CD4-positive, alpha-beta T cell treated with Interleukin-1 beta for 1 hour (primary cell): ENCODE measurements at regions not wholly inside any gene's neighbourhood (a gene's known extent, or its start where the extent isn't known, plus 50 kb on each side); places are given as distances from the start of the nearest gene placed in this dataset.
"Not testable (repeated sequence)": the region's sequence is repeated elsewhere in the genome, so short reads cannot be mapped to it uniquely, and the experiment has no call there.

Experiments used
- DNase-seq, 2 donors: peaks; one replicate each; pipeline ENCODE4 v3.0.0-alpha.2; 2020 to 2022

- no peak for DNase-seq
These were observed 376.8 kb upstream of the ZFP42 start for GRCh38 chr4:187618701-187619281.

GRCh38 chr4:187619319-187619718 lies 376.3 kb upstream of the ZFP42 start:
- DNase-seq, result no peak

- no peak for DNase-seq
These were observed 363.1 kb upstream of the ZFP42 start for GRCh38 chr4:187632260-187632995.

GRCh38 chr4:187633245-187633644 lies 362.3 kb upstream of the ZFP42 start:
- no peak for DNase-seq

DNA sequence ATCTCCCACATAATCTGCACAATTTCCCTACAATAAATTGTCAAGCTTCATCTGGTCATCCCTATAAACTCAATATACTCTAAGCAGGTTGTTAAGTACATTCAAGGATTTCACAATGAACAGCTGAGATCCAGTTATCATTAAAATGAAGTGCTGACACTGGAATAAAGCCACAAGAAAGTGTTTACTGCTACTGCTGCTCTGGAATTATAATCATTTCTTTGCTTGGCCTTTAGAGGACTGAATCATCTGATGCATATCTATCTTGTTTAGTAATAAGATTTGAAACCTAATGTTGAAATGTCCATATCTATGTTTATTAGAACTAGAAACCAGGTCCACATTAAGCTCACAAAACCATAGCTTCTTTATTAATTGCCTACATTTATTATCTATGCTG lies 338.6 kb upstream of the ZFP42 start:
- no peak for DNase-seq

DNA sequence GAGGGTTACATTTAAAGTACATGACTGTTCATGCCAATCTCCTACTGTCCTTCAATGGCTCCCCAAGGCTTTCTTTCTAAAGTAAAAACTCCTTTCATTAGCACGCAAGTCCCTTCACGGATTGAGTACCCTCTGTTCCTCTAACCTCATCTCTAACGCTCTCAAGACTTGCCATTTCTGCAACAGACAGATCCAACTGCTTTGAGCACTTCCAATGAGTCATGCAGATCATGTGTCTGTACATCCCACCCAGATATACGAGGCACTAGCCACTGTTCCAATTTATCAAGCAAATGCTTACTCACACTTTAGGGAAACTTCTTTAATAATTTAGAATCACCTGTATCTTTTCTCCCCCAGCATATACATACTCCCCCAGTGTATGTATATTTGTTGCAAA lies 332.5 kb upstream of the ZFP42 start:
- DNase-seq, result no peak

DNA sequence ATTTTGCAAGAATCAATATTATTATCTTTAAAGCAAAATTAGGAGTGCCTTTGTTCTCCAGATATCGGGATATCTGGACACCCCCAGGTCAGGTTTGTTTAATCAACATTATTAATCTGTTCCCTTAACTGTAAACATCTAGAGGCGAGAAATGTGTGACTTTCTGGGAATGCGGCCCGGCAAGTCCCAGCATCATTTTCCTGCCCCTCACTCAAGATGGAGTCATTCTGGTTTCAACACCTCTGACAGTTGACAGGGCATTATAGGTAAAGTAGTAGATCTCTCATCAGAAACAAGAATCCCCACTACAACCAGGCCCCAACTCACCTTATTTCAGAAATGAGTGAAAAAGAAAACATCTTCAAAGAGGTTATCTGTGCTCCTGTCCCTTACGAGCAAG lies 331.6 kb upstream of the ZFP42 start:
- DNase-seq, result no peak

GRCh38 chr4:187665086-187665485 lies 330.5 kb upstream of the ZFP42 start:
- no peak for DNase-seq

DNA sequence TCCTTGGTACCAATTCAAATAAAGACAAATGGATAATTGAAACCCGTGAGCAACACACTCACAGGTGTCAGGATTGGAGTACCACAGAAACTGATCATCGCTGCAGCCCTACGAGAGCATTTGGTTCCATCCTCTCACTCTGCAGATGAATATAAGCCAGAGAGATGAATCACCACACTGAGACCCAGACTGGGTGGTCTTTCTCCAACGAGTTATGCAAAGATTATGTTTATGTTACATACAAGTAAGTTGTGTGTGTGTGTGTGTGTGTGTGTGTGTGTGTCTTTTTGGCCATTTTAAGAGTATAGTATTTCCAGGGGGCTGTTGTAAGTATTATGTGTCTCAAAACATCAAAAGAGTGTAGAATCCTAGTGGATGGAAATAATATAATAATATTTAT lies 329.5 kb upstream of the ZFP42 start:
- no peak for DNase-seq

- no peak for DNase-seq
These were observed 328.7 kb upstream of the ZFP42 start for GRCh38 chr4:187666697-187667494.

DNA sequence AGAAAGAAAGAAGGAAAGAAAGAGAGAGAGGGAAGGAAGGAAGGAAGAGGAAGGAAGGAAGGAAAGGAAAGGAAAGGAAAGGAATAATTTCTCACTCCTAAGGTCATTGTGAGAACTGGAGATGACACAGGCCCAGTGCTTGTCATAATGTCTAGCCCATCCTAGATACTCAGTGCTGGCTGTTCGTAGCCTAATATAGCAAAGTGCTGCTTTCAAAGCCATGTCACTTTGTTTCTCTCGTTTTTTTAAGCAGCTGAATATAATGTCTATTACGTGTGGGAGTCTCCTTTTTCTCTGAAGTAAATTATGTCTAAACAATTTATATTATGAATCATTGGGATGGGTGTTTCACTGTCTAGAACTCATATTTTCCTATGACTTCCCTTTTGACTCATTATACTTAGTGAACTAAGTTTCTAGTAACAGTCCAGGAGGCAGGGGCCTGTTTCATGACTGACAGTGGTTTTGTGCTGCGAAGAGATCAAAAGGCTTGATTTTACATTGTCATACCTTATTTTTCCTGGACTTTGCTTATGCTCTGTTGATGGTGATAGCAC lies 327.0 kb upstream of the ZFP42 start:
- DNase-seq, result no peak

DNA sequence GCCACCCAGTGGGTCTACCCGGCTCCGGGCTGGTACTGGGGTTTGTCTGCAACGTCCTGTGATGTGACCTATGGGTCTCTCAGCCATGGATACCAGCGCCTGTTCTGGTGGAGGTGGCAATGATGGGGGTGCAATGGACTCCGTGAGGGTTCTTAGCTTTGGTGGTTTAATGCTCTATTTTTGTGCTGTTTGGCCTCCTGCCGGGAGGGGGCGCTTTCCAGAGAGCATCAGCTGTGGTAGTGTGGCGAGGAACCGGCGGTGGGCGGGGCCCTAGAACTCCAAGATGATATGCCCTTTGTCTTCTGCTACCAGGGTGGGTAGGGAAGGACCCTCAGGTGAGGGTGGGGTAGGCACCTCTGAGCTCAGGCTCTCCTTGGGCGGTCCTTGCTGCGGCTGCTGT lies 324.1 kb upstream of the ZFP42 start:
- not testable (repeated sequence) for DNase-seq

DNA sequence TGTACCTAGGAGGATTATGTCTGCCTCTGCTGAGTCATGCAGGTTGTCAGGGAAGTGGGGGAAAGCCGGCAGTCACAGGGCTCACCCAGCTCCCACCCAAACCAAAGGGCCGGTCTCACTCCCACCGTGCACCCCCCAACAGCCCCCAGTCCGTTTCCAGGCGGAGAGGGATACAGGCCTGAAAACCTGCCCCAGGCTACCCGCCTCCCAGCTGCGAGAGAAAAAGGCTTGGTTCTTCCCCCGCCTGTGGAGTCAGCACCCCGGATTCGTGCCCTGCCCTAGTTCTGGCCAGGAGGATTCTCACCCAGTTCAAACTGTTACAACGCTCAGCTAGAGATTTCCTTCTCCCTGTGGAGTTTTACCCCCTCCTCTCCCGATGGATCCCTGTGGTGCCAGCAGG lies 323.6 kb upstream of the ZFP42 start:
- DNase-seq, result not testable (repeated sequence)

DNA sequence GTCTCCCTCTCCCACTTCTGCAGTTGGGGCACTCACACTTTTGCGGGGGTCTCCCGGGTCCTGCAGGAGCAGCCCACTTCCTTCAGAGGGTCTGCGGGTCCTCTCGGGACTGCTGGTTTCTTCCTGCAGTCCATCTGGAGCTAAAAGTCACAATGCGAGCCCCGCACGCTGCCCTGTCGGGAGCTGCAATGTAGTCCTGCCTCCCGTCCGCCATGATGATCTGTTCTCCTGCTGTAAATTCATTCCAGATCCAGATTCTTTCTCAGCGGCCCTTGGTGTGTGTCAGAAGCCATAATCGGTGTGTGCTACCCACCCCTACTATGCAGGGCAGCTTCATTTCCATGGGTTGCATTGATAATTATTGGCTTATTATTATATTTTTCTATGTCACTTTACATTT lies 323.0 kb upstream of the ZFP42 start:
- not testable (repeated sequence) for DNase-seq

- no peak for DNase-seq
These were observed 316.1 kb upstream of the ZFP42 start for GRCh38 chr4:187679450-187679849.

DNA sequence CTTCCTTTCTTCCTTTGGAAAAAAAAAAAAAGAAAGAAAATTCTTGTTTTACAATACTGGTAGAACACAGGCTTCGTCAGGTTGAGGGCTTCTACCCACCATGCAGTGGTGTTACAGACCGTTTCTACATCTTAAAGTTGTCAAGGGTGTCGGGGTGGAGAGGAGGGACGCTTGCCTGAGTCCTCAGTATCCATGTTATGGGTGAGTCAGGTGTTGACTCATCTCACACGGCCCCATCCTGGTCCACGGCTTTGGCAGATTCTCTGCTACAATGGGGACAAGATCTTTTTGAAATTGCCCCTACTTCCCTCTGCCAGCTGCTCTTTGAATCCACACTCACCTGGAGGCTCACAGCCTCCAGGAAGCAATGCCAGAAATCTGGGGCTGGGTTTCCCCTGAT lies 310.3 kb upstream of the ZFP42 start:
- DNase-seq, result no peak

GRCh38 chr4:187687697-187688096 lies 307.9 kb upstream of the ZFP42 start:
- no peak for DNase-seq

- DNase-seq, result no peak
These were observed 302.9 kb upstream of the ZFP42 start for GRCh38 chr4:187692626-187693025.

GRCh38 chr4:187695531-187695930 lies 300.0 kb upstream of the ZFP42 start:
- DNase-seq, result not testable (repeated sequence)

- no peak for DNase-seq
These were observed 284.0 kb upstream of the ZFP42 start for GRCh38 chr4:187711586-187711985.

GRCh38 chr4:187714957-187715356 lies 280.6 kb upstream of the ZFP42 start:
- no peak for DNase-seq

DNA sequence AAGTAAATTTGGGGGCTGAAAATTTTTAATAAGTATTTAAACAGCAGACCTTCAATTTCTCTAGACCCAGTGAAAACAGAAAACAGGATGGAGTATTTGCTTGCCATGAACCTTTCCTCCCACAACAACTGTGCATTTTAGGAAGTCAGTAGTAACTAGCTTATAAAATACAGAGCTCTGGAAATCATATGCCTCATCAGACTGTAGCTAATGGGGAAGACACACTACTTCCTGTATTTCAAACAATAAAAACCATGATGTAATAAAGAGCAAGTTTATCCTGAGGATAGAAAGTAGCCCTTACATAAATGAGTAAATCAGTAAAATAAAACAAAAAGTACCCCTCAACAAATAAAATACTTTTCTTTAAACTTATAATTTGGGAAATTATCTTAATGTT lies 280.1 kb upstream of the ZFP42 start:
- no peak for DNase-seq

DNA sequence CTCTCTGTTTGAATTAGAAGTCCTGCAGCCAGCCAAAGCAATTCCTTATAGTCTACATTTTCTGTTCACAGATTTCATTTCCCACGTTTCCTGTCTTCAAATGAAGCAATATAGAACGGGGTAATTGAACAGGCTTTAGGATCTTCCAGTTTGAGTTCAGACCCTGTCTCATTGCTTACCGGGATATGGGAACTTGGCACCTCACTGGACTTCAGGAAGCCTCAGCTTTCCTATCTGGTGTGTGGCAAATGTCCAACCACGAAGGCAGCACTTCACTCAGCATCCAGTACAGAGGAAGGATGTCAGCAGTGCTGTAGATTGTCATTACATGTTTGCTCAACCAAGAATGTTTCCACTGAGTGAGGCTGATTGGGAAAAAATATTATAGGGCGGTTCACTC lies 271.1 kb upstream of the ZFP42 start:
- DNase-seq, result no peak

DNA sequence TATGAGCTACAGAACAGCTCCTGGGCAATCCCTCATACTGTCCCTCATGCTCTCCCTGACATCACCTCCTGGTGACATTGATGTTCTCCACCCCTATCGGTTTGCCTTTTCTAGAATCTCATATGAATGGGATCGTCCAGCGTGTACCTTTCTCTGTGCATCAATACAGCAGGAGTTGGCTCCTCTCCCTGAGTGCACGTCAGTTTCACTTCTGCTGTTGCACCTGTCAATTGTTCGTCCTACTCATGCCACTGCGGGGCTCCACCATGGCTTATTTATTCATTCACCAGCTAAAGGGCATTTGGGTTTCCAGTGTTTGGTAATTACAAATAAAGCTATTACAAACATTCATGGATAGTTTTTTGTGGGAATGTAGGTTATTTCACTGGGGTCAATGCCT lies 269.1 kb upstream of the ZFP42 start:
- no peak for DNase-seq
